ENCODE measurements at regions not wholly inside any gene's neighbourhood (a gene's known extent, or its start where the extent isn't known, plus 50 kb on each side); places are given as distances from the start of the nearest gene placed in this dataset.

GRCh38 chr13:30151388-30151787 lies 156.0 kb downstream of the KATNAL1 start:
- DNase-seq (ENCODE audit: low read depth in 1 of 2, low spot score in 1 of 2): no peak

GRCh38 chr13:30149248-30149647 lies 158.1 kb downstream of the KATNAL1 start:
- DNase-seq (ENCODE audit: low read depth in 1 of 2, low spot score in 1 of 2): no peak

GRCh38 chr13:30148786-30149185 lies 158.6 kb downstream of the KATNAL1 start:
- no peak for DNase-seq (ENCODE audit: low read depth in 1 of 2, low spot score in 1 of 2)

- no peak for DNase-seq (ENCODE audit: low read depth in 1 of 2, low spot score in 1 of 2)
Observed at GRCh38 chr13:30148171-30148754, 159.1 kb downstream of the KATNAL1 start.

GRCh38 chr13:30147421-30147820 lies 159.9 kb downstream of the KATNAL1 start:
- DNase-seq (ENCODE audit: low read depth in 1 of 2, low spot score in 1 of 2): no peak

GRCh38 chr13:30147015-30147414 lies 160.3 kb downstream of the KATNAL1 start:
- no peak for DNase-seq (ENCODE audit: low read depth in 1 of 2, low spot score in 1 of 2)

- peak in 1 of 2 donors; percentile 30 for DNase-seq (ENCODE audit: low read depth in 1 of 2, low spot score in 1 of 2)
Observed at GRCh38 chr13:30145709-30146367, 161.5 kb downstream of the KATNAL1 start.

- DNase-seq (ENCODE audit: low read depth in 1 of 2, low spot score in 1 of 2): no peak
Observed at GRCh38 chr13:30143666-30144400, 163.5 kb downstream of the KATNAL1 start.

GRCh38 chr13:30142486-30143211 lies 164.7 kb downstream of the KATNAL1 start:
- no peak for DNase-seq (ENCODE audit: low read depth in 1 of 2, low spot score in 1 of 2)

- DNase-seq (ENCODE audit: low read depth in 1 of 2, low spot score in 1 of 2): no peak
Observed at GRCh38 chr13:30141775-30142485, 165.4 kb downstream of the KATNAL1 start.

- DNase-seq (ENCODE audit: low read depth in 1 of 2, low spot score in 1 of 2): no peak
Observed at GRCh38 chr13:30140973-30141372, 166.4 kb downstream of the KATNAL1 start.

GRCh38 chr13:30138511-30138910 lies 168.8 kb downstream of the KATNAL1 start:
- no peak for DNase-seq (ENCODE audit: low read depth in 1 of 2, low spot score in 1 of 2)

GRCh38 chr13:30135868-30136267 lies 171.5 kb downstream of the KATNAL1 start:
- no peak for DNase-seq (ENCODE audit: low read depth in 1 of 2, low spot score in 1 of 2)

- no peak for DNase-seq (ENCODE audit: low read depth in 1 of 2, low spot score in 1 of 2)
Observed at GRCh38 chr13:30135351-30135750, 172.0 kb downstream of the KATNAL1 start.

- DNase-seq (ENCODE audit: low read depth in 1 of 2, low spot score in 1 of 2): no peak
Observed at GRCh38 chr13:30134578-30134977, 172.8 kb downstream of the KATNAL1 start.

GRCh38 chr13:30133996-30134395 lies 173.4 kb downstream of the KATNAL1 start:
- DNase-seq (ENCODE audit: low read depth in 1 of 2, low spot score in 1 of 2): no peak

GRCh38 chr13:30133554-30133912 lies 173.8 kb downstream of the KATNAL1 start:
- no peak for DNase-seq (ENCODE audit: low read depth in 1 of 2, low spot score in 1 of 2)

- peak; percentile 93 to 98 for DNase-seq (ENCODE audit: low read depth in 1 of 2, low spot score in 1 of 2)
Observed at GRCh38 chr13:30132623-30133553, 174.5 kb downstream of the KATNAL1 start.

GRCh38 chr13:30129411-30129810 lies 177.9 kb downstream of the KATNAL1 start:
- DNase-seq (ENCODE audit: low read depth in 1 of 2, low spot score in 1 of 2): no peak

- no peak for DNase-seq (ENCODE audit: low read depth in 1 of 2, low spot score in 1 of 2)
Observed at GRCh38 chr13:30128591-30128990, 178.8 kb downstream of the KATNAL1 start.

All from activated CD4-positive, alpha-beta T cell treated with anti-CD3 and anti-CD28 coated beads, Interleukin-2, amount 50 U/mL, for 24 hours (primary cell).